GM21619 (cell line): ENCODE measurements at regions not wholly inside any gene's neighbourhood (a gene's known extent, or its start where the extent isn't known, plus 50 kb on each side); places are given as distances from the start of the nearest gene placed in this dataset.

ENCODE experiments used
- ATAC-seq: cut with Tn5 transposase; IDR thresholded peaks from one replicate; pipeline ENCODE4 v1.9.1; 2021; ENCODE audit not compliant: unreplicated experiment

DNA sequence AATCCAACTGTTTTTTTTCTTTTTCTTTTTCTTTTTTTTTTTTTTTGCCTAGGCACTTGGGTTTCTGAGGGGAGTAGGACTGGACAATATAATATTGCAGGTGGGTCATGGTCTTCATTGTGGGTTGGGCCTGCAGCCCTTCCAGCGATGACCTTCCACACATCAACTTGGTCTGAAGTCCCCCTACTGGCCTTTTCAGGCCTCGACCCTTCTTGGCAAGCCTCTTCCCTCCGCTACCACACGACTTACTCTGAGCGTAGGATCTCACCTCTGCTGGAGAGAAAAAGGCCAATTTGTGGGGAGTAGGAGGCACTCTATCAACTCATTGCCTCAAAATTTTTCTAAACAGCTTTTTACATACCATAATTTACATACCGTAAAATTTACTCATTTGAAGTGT is 51.1 kb upstream of the GRIK3 start:
- ATAC-seq: no peak

DNA sequence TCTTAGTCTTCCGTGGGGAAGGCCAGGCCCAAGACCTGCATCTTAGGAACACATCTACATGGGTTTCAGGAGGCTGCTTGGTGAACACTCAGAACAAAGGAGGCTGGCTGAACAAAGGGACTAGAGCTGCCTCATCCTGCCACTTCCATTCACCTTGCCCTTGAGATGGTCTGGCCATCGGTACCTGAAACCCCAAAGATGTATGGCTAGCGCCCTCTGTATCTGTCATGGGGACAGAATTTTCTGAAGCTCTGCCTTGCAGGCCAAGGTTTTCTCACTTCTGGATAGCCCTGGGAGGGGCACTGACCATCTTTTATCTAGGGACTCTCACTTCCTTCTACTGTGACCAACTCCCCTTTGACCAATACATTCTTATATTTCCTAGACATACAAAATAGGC is 55.4 kb upstream of the GRIK3 start:
- ATAC-seq: no peak

DNA sequence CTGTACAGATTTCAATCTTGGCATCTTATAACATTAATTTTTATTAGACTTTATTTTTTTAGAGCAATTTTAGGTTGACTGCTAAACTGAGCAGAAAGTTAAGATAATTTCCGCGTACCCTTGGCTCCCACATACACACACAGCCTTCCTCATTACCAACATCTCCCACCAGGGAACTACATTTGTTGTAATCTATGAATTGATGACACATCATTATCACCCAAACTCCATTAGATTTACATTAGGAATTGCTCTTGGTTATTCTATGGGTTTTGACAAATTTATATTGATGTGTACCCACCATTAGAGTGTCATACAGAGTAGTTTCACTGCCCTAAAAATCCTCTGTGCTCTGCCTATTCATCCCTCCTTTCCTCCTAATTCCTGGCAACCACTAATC is 56.4 kb upstream of the GRIK3 start:
- no peak for ATAC-seq

DNA sequence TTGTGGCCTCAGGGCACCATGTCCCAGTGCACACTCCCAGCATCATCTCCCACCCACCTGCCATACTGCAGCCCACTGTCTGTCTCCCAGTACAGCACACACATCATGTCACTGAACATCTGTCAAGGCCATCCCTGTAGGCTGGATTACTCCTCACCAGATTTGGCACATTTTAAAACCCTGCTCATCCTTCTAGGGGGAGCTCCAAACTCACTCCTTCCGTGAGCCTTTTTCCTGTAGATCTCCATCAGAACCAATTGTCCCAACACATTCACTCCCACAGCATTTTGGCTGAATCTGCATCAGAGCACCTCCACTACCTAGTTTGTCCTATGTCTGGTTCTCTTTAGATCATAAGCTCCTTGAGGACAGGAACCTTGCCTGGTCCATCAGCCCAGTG is 58.6 kb upstream of the GRIK3 start:
- ATAC-seq: no peak

DNA sequence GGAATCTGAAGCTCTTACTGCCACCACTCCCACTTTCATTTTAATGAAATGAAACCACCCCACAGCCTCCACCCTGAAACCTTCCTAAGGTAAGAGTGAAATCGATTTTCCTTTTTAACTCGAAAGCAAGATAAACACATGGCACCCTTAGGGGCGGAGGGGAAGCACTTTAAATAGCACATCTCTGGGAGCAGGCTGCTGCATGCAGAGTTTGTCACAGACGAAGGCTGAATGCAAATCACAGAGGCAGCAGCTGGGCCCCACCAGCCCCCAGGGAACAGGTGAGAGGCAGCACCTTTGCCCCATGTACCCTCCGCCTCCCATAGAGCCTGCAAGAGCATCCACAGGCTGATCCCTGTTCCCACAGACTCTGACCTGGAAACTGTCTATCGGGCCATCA is 60.0 kb upstream of the GRIK3 start:
- ATAC-seq: no peak

DNA sequence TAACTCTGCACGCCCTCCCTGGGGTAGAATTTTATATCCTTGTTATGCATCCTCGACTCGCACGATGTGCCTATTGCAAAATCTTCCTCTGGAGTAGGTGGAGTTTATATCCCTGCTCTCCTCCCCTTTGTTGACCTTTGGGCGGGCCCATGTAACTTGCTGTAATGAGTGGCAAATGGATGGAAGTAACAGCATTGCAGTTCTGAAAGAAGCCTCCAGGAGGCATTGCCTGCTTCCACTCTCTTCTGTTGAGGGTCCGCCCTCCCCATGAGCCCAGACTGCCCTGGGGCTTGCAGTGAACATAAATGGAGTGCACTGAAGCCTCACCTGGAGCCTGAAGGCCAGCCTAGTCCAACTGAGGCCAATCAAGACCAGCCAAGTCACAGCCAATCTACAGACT is 62.2 kb upstream of the GRIK3 start:
- ATAC-seq: no peak

DNA sequence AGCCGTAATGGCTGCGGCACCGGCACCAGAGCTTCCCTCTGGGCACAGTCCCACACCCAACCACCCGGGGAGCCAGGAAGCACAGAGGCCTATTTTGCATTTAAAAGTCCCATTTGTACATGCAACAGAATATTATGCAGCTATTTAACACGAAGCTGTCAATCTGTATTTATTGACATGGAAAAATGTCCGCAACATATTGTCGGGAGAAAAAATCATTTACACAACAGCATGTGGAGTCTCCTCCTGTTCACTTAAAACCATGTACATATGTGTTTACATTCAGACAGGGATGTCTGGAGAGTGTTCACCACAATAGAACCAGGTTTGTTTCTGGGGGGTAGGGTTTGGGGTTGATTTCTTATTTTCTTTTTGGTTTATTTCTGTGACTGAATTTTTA is 63.4 kb upstream of the GRIK3 start:
- ATAC-seq: no peak

DNA sequence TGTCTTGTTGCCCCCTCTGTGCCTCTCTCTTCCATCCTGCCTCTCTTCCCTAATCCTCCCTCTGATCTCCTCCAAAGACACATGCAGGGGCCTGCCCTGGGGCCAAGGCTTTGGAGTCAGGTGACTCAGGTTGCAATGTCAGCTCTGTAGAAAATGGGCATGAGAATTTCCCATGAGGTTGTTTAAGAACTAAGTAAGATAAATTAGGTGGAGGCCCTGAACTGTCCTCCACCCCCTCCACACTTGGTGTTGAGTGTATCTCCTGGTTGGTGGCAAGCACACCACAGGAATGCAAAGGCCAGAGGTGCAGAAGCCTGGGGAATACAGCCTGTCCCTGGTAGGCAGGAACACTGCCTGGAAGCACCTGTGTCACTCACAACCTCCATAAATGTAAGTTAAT is 63.9 kb upstream of the GRIK3 start:
- no peak for ATAC-seq

DNA sequence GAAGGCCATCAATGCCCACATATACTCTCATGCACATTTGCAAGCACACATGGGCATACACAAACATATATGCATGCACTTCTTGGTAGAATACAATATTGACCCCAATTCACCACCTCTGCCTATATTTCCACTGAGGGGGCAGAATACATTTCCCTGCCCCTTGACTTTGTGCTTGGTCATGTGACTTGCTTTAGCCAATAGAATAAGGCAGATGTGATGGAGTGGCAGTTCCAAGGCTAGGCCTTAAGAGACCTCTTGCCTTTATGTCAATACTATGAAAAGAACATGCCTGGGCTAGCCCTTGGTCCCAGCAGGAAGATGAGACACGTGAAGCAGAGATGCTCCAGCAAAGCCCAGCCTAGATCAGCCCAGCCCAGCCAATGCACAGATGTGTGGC is 66.0 kb upstream of the GRIK3 start:
- no peak for ATAC-seq

DNA sequence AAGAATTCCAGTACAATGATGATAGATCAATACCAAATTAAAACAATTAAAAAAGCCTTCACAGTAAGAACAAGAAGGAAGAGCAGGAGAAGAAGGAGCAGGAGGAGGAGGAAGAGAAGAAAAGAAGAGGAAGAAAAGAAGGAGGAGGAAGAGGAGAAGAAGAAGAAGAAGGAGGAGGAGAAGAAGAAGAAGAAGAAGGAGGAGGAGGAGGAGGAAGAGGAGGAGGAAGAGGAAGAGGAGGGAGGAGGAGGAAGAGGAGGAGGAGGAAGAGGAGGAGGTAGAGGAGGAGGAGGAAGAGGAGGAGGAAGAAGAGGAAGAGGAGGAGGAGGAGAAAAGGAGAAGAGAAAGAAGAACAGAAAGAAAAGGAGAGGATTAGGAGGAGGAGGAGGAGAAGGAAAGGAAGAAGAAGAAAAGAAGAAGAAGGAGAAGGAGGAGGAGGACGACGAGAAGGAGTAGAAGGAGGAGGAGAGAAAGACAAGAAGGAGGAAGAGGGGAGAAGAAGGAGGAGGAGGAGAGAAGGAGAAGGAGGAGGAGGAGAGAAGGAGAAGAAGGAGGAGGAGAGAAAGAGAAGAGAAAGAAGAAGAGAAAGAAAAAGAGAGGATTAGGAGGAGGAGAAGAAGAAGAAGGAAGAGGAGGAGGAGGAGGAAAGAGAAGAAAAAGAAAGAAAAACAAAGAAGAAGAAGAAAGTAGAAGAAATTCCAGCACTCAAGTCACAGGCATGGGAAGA is 68.5 kb upstream of the GRIK3 start:
- ATAC-seq: no peak

DNA sequence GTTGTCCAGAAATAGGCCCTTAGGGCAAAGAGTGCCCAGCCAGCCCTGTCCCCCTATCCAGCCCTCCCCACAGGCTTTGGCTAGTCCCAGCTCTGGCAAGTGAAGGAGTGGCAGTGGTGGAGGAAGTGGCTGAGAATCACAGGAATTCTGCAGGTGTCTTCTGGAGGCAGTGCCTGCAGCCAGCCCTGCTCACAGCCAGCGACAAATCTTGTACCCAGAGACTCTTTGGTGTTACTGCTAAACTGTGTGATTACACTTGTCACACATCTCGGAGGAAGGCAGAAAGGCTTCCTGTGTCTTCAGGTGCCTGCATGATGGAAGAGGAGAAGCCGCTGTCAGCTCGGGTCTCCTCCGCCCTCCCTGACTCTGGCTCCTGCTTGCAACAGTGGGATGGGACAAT is 71.6 kb upstream of the GRIK3 start:
- no peak for ATAC-seq

DNA sequence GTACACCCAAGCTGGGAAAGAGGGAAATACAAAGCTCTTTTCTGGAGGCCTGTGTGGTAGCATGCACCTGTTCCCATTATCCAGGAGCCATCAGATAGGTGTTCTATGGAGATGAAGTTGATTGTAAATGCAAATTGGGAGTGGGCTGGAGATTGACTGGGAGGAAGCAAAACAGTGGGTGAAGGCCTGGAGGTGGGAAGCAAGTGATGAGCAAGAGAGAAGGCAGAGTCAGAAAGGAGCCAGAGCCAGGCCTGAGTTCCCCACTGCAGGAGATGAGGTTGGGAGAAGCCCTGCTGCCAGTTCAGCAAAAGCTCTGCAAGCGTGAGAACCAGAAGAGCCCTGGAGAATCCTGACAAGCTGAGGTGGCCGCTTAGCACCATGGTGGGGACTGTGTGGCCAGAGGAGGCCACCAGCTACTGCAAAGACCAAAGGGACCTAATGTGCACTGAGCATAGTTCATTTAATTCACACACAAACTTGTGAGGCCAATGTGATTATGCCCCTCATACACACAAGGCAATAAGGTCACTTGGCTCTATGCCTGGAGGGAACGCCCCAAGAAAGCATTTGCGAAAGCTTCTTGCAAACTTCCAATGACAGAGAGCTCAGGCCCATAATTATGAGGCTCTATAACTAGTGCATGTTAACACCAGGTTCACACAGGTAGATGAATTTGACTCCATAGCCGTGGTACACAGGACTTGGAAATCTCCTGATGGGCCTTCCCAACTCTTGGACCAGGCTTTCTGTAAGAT is 73.0 kb upstream of the GRIK3 start:
- ATAC-seq: no peak

DNA sequence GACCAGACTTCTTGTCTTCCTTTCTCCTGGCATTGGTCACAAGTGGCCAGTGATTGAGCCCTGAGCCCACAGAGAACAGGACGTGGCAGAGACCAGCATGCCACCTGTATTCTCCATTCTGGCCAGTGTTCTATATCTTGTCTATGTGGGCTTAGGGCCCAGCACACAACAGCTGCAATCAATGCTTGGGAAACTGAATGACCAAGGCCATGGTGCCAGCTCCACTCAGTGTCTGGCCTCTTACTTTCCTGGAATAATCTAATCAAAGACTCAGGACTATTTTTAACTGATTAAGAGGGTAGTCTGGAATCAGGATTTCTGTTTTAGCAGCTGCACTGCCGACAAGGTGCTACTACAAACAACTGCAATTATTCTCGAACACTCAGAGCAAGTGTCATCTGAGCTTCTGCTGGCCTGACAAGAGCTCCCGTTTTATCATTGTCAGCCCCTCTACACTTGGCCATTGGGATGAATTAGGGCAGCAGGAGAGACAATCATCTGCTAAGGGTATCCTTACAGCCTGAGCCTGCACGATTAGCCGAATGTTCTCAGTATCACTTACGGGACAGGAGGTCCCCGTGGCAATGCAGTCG is 74.4 kb upstream of the GRIK3 start:
- no peak for ATAC-seq

DNA sequence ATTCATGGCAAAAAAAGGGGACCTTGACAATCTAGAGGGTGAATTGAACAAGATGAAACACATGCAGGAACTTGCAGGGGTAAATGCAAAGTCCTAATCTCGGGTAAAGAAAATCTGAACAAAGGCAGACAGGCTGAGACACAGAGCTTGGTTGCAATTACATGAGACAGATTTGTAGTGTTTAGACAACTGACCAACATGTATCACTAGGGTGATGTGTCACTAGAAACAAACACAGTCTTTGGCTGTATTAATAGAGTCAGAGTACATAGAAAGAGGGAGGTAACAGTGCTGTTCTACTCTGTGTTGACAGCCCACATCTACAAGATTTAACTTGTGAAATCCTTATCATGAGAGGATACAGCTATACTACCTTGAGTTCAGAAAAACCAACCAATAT is 78.1 kb upstream of the GRIK3 start:
- ATAC-seq: no peak

DNA sequence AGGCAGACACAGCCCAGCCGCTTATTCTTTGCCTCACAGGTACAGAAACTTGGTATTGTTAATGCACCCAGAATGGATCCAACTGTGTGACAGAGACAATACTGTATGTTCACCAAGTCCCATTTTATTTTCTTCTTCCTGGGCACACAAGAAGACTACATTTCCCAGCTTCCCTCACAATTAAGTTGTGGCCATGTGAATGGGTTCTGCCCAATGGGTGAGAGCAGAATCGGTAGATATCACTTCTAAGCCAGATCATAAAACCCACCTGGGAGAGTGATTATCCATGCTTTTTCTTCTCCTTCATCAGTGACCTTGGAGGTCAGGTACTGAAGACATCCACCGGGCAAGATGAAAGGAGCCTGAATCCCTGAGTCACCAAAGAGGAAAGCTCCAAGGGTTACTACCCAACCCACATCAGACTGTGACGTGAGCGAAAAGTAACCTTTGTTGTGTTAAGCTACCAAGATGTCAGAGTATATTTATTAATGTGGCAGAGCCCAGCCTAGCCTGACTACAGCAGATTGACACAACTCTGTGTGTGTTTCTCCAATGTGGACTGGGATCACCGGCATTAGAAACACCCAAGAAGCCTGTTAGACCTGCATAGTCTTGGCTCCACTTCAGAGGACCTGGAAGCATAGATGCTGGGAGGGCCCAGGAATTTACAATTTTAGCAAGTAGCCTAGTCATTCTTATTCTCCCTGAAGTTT is 79.1 kb upstream of the GRIK3 start:
- no peak for ATAC-seq

DNA sequence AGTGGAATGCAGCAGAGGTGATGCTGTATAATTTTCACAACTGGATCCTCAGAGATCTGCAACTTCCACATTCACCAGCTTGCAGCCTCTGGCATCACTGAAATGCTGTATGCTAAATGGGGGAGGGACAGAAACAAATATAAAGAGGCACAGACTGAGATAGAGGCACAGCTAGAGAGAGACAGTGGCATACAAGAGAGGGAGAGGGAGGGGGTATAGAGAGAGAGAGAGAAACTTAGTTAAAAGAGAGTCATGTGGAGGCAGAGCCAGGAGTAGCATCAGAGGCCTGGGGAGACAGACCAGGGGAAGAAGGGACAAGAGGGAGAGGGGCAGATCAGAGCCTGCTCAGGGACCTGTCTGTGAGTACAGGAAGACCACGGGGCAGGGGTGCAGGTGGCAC is 84.5 kb upstream of the GRIK3 start:
- ATAC-seq: no peak

DNA sequence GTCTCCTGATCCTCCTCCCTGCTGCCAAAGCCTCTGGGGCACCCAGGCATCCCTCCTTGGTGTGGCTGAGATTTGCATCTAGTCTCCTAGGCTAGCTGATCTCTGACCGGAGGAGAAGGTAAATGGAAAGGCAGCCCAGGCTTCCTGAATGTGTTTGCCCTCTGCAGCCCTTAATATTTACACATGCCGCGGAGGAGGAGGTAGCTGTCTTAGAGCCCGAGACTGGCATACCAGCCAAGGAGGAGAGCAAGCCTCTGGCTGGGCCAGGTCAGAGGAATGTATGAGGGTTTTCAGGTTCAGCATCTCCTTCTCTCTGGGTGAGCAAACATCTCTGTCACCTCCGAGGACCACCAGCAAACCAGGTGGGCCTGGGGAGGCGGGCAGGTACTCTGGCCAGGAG is 86.0 kb upstream of the GRIK3 start:
- no peak for ATAC-seq

DNA sequence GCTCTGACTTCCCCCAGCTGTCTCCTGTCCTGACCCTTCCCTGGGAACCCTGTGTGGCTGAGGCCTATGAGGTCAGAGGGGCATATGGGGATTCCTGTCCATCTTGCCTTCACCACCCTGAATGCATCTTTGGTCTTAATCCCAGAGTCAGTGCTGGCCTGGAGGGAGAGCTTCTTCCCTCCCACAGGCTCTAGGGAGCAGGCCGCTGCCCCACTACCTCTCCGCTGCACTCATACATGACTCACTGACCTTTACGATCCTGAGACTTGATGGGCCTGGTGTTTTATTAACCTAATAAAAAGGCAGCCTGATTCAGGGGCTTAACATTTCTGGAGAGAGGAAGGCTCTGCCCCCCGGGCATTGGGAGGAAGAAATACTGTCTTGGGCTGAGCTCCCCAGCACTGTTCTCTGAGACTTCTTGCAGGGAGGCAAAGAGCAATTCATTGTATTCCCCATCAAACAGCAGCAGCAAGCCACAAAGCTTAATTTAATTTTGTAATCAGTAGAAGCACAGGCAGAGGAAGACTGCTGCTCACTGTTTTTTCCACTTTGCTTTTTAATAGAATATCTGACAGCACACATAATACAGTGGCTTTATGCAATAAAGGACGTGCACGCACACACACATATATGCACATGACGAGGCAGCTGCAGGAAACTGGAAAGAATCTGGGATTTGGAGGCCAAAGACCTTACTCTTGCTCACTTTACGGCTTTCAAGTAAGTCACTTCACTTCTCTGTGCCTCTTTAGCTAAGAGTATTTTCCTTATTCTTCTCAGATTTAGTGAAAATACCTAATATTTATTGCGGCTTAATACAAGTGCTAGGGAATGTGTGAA is 89.2 kb upstream of the GRIK3 start:
- no peak for ATAC-seq

DNA sequence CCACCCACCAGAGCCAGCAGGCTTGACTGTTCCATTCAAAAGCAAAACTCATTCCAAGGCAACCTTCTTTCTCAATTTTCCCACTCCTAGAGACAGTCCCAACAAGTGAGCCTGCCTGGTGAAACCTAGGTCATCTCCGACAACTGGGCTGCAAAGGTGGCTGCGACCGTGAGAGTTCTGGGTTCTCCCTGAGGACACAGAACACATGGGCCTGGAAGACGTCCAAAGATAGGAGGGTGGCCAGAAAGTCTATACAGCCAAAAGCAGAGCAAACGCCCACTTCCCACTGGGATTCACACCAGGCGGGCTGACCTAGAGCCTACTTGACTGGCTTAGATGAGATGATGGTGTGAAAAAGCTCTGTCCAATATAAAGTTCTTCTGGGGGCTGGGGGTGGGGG is 90.2 kb upstream of the GRIK3 start:
- no peak for ATAC-seq

DNA sequence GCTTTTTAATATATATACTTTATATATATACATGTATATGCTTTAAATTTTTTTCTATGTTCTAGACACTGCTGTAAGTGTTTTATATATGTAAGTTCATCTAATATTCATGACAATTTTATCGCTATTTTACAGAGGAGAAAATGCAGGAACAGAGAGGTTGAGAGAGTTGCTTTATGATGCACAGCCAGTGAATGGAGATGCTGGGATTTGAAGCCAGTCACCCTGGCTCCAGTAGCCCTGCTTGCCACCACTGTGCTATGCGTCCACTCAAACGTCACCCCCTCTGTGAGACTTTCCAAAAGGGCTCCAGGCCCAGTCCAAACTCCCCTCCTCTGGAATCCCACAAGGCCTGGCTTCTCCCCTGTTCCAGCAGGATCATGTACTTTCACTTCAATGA is 91.0 kb upstream of the GRIK3 start:
- ATAC-seq: no peak

DNA sequence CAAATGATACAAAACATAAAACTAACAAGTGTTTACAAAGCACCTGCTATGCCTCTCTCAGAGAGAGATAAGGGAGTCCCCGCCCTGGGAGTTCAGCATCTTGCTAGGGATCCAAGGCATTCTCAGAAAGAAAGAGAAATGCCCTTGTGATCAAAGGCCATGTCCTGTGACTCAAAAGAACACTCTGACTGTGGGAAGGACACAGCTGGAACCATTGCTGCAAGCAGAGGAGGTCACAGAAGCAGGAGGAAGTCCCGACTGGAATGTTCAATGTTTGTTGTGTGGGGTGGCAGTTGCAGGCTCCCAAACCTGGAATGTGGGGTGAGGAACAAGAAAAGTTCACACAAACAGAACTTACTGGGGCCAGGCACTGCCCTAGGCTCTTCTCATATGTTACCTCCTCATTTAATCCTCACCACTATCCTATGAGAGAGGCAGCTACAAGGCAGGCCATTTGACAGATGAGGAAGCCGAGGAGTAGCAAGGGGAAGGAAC is 93.0 kb upstream of the GRIK3 start:
- no peak for ATAC-seq
